ENCODE measurements at regions not wholly inside any gene's neighbourhood (a gene's known extent, or its start where the extent isn't known, plus 50 kb on each side); places are given as distances from the start of the nearest gene placed in this dataset.

DNA sequence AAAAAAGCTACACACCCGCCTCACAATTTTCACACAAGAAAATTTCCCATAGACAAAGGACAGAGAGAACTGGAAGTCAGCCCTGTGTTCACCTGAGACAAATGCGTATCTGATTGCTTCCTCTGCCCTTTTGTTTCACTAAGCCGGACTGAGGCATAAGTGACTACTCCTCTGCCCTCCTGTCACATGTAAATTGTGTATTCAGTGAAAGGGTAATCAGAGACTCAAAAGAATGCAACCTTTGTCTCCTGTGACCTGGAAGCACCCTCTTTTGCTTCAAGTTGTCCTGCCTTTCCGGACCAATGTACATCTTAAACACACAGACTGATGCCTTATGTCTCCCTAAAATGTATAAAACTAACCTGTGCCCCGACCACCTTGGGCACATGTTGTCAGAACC lies 483.8 kb upstream of the EYS start:
- no peaks in the 10 kb centered on the region for H3K36me3 ChIP-seq (ENCODE audit: low read depth, low read length)
- ChIA-PET CTCF (no interaction called here), POLR2A (ENCODE audit: unreplicated experiment) (no interaction called here)
- no peak overlapping the region for H3K27ac ChIP-seq (ENCODE audit: low read length)
- no peak overlapping the region for H3K4me3 ChIP-seq (ENCODE audit: low read length)
- H2AFZ ChIP-seq (ENCODE audit: low read length), result no peak overlapping the region
- H3K27me3 ChIP-seq (ENCODE audit: low read length), result no peaks in the 10 kb centered on the region
- DNase-seq, result no peak
- H3F3A ChIP-seq (ENCODE audit: low read length, unreplicated experiment), result no peaks in the 10 kb centered on the region
- H4K20me1 ChIP-seq (ENCODE audit: low read length), result no peaks in the 10 kb centered on the region
- no peaks in the 10 kb centered on the region for H3K4me1 ChIP-seq (ENCODE audit: insufficient read depth, low read length)
- no peak for ATAC-seq
- H3K9ac ChIP-seq (ENCODE audit: low read length), result no peak overlapping the region
- no peak overlapping the region for H3K4me2 ChIP-seq (ENCODE audit: low read length)
- intact Hi-C loops (cut with micrococcal nuclease), result no loop called here
- no peaks in the 10 kb centered on the region for H3K79me2 ChIP-seq (ENCODE audit: low read length)
- no TSS peak for BruUV-seq (replicated peaks)
- TF ChIP-seq EZH2 (IDR thresholded peaks at IDR 0.05; ENCODE audit: low read length, unreplicated experiment) (no peak), EZH2phosphoT487 (IDR thresholded peaks at IDR 0.05; ENCODE audit: borderline replicate concordance, low read length) (no peak)
- TF ChIP-seq, protein P1, sequence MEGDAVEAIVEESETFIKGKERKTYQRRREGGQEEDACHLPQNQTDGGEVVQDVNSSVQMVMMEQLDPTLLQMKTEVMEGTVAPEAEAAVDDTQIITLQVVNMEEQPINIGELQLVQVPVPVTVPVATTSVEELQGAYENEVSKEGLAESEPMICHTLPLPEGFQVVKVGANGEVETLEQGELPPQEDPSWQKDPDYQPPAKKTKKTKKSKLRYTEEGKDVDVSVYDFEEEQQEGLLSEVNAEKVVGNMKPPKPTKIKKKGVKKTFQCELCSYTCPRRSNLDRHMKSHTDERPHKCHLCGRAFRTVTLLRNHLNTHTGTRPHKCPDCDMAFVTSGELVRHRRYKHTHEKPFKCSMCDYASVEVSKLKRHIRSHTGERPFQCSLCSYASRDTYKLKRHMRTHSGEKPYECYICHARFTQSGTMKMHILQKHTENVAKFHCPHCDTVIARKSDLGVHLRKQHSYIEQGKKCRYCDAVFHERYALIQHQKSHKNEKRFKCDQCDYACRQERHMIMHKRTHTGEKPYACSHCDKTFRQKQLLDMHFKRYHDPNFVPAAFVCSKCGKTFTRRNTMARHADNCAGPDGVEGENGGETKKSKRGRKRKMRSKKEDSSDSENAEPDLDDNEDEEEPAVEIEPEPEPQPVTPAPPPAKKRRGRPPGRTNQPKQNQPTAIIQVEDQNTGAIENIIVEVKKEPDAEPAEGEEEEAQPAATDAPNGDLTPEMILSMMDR (conservative IDR thresholded peaks at IDR 0.05; ENCODE audit: low read depth, low read length), result no peak
- no peaks in the 10 kb centered on the region for H3K9me2 ChIP-seq (replicated peaks; ENCODE audit: low read length)
- no peaks in the 10 kb centered on the region for H3K9me3 ChIP-seq (ENCODE audit: low read length)

DNA sequence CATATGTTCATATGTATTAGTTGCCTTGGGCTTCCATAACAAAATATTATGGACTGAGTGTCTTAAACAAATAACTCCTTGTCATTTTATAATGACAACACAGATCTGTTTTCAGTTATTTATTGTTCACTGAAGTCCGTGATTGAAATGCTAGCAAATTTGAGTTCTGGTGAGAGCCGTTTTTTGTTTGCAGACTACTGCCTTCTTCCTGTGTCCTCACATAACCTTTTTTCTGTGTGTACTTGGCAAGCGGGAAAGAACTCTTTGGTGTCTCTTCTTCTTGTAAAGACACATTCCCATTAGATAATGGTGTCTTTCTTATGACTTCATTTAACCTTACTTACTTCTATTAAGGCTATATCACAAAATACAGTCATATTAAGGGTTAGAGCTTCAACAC lies 482.9 kb upstream of the EYS start:
- intact Hi-C loops (cut with micrococcal nuclease), result no loop called here
- Histone ChIP-seq H3K27ac (ENCODE audit: low read length) (no peak overlapping the region), H3K36me3 (ENCODE audit: low read depth, low read length) (no peaks in the 10 kb centered on the region), H3K9me3 (ENCODE audit: low read length) (no peaks in the 10 kb centered on the region), H4K20me1 (ENCODE audit: low read length) (no peaks in the 10 kb centered on the region), H3K4me3 (ENCODE audit: low read length) (no peak overlapping the region), H3K4me2 (ENCODE audit: low read length) (no peak overlapping the region), H3K9ac (ENCODE audit: low read length) (no peak overlapping the region), H3F3A (ENCODE audit: low read length, unreplicated experiment) (no peaks in the 10 kb centered on the region), H3K9me2 (replicated peaks; ENCODE audit: low read length) (no peaks in the 10 kb centered on the region), H2AFZ (ENCODE audit: low read length) (no peak overlapping the region), H3K27me3 (ENCODE audit: low read length) (no peaks in the 10 kb centered on the region), H3K4me1 (ENCODE audit: insufficient read depth, low read length) (no peaks in the 10 kb centered on the region), H3K79me2 (ENCODE audit: low read length) (no peaks in the 10 kb centered on the region)
- ATAC-seq (no peak), DNase-seq (no peak)
- no TSS peak for BruUV-seq (replicated peaks)
- POLR2A ChIA-PET (ENCODE audit: unreplicated experiment), result no interaction called here
- TF ChIP-seq EZH2 (IDR thresholded peaks at IDR 0.05; ENCODE audit: low read length, unreplicated experiment), result no peak
- TF ChIP-seq EZH2phosphoT487 (IDR thresholded peaks at IDR 0.05; ENCODE audit: borderline replicate concordance, low read length), result no peak
- TF ChIP-seq, protein P1 (conservative IDR thresholded peaks at IDR 0.05; ENCODE audit: low read depth, low read length), result no peak
- CTCF ChIA-PET, result no interaction called here

DNA sequence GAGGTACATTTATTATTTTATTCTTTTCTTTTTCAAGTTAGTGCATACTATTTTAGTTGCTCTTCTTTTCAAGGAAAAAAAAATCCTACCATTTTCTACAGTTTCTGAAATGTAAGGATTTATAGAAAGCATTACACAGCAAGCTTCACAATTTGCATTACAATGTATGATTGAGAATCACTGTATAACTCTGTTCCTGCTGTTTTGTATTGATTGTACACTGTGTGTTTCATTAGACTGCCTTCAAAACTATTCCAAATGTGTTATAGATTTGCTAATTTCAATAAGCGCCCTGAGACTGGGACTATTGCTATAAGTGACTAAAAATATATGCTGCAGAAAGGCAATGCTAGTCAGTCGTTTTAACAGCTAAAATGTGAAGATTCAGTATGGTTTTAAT lies 479.7 kb upstream of the EYS start:
- H2AFZ ChIP-seq (ENCODE audit: low read length), result no peak overlapping the region
- intact Hi-C loops (cut with micrococcal nuclease), result no loop called here
- POLR2A ChIA-PET (ENCODE audit: unreplicated experiment), result no interaction called here

More for the DNA sequence above, 479.7 kb upstream of the EYS start:
- ATAC-seq, result no peak
- peaks cover 5% of the 10 kb centered on the region; the same call in 1 of the 2 replicates for H3K4me1 ChIP-seq (ENCODE audit: insufficient read depth, low read length)
- no peaks in the 10 kb centered on the region for H3K36me3 ChIP-seq (ENCODE audit: low read depth, low read length)
- no peaks in the 10 kb centered on the region for H3F3A ChIP-seq (ENCODE audit: low read length, unreplicated experiment)
- no peaks in the 10 kb centered on the region for H3K27me3 ChIP-seq (ENCODE audit: low read length)
- no peaks in the 10 kb centered on the region for H4K20me1 ChIP-seq (ENCODE audit: low read length)
- H3K9ac ChIP-seq (ENCODE audit: low read length), result no peak overlapping the region
- no peak for DNase-seq
- H3K9me2 ChIP-seq (replicated peaks; ENCODE audit: low read length), result no peaks in the 10 kb centered on the region
- no peak overlapping the region for H3K4me2 ChIP-seq (ENCODE audit: low read length)
- BruUV-seq (replicated peaks), result no TSS peak
- H3K79me2 ChIP-seq (ENCODE audit: low read length), result no peaks in the 10 kb centered on the region
- H3K4me3 ChIP-seq (ENCODE audit: low read length), result no peak overlapping the region
- H3K9me3 ChIP-seq (ENCODE audit: low read length), result no peaks in the 10 kb centered on the region
- no peak overlapping the region for H3K27ac ChIP-seq (ENCODE audit: low read length)
- CTCF ChIA-PET, result no interaction called here
- TF ChIP-seq, protein P1 (conservative IDR thresholded peaks at IDR 0.05; ENCODE audit: low read depth, low read length), result no peak
- TF ChIP-seq EZH2phosphoT487 (IDR thresholded peaks at IDR 0.05; ENCODE audit: borderline replicate concordance, low read length), result no peak
- TF ChIP-seq EZH2 (IDR thresholded peaks at IDR 0.05; ENCODE audit: low read length, unreplicated experiment), result no peak
